Suprapubic skin (tissue), 4 donors: ENCODE measurements at regions not wholly inside any gene's neighbourhood (a gene's known extent, or its start where the extent isn't known, plus 50 kb on each side); places are given as distances from the start of the nearest gene placed in this dataset.

ENCODE experiments used
- CTCF ChIP-seq, 2 donors: fragments of 200-600 bp in 1 of 2; fragments of 450-650 bp in 1 of 2; sonication (generic) in 1 of 2; IDR thresholded peaks; one replicate each; pipeline ENCODE4 v1.5.1; 2016 to 2019; ENCODE audit warnings: antibody characterized with exemption in 2 of 2, mild to moderate bottlenecking in 1 of 2, moderate library complexity in 1 of 2
- EP300 ChIP-seq: sonication (generic); formaldehyde crosslinking; IDR thresholded peaks from one replicate; pipeline ENCODE4 v1.6.1; 2017; ENCODE audit warnings: antibody characterized with exemption
- POLR2A ChIP-seq, 2 donors: fragments of 450-650 bp; IDR thresholded peaks; one replicate each; pipeline ENCODE4 v1.6.1; 2017; ENCODE audit warnings: antibody characterized with exemption in 2 of 2, mild to moderate bottlenecking in 2 of 2, moderate library complexity in 2 of 2
- POLR2AphosphoS5 ChIP-seq, 3 donors: sonication (generic); formaldehyde crosslinking; IDR thresholded peaks; one replicate each; pipeline ENCODE4 v1.6.1; 2017; ENCODE audit warnings: antibody characterized with exemption in 3 of 3

GRCh38 chr5:18321262-18321942 lies 687.1 kb downstream of the TAF11L14 start:
- no peak for TF ChIP-seq CTCF (IDR thresholded peaks at IDR 0.05)
- no peak for TF ChIP-seq POLR2AphosphoS5 (IDR thresholded peaks at IDR 0.05)
- no peak for TF ChIP-seq POLR2A (IDR thresholded peaks at IDR 0.05)
- no peak for TF ChIP-seq EP300
